Femur (tissue), 1 donor: ENCODE measurements at regions not wholly inside any gene's neighbourhood (a gene's known extent, or its start where the extent isn't known, plus 50 kb on each side); places are given as distances from the start of the nearest gene placed in this dataset.

Experiments
- DNase-seq: peaks from one replicate; pipeline ENCODE4 v3.0.0-alpha.2; 2017

DNA sequence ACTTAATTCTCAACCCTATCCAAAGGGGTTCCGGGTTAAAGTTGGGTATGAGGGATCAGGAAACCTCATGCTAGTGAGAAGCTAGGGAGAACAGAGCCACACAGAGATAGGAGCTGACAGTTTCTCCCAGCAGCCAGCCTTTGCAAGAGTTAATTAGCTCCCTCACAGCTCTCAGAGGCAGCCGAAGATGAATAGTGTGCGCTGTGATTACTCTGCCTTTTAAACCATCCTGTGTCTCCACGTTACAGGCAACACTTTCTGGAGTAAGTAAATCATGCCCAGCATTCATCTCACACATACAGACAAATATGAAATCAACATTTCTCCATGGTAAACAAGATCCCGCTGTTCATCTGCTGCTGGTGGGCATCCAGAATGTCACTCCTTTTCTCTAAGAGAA is 429.6 kb downstream of the INSC start:
- no peak for DNase-seq

DNA sequence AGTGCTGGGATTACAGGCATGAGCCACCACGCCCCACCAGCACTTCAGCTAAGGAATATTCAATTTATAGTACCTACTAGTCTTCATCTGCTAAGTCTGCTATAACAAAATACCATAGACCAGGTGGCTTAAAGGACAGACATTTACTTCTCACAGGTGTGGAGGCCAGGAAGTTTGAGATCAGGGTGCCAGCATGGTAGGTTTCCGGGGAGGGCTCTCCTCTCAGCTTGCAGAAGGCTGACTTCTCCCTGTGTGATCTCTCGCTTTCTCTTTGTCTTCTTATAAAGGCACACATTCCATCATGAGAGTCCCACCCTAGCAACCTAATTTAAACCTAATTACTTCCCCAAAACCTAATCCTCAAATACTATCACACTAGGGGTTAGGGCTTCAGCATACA is 433.0 kb downstream of the INSC start:
- DNase-seq: no peak

GRCh38 chr11:15551901-15552851 is 437.5 kb downstream of the INSC start:
- DNase-seq: no peak

GRCh38 chr11:15555161-15555560 is 440.4 kb downstream of the INSC start:
- no peak for DNase-seq

GRCh38 chr11:15557457-15558230 is 442.9 kb downstream of the INSC start:
- no peak for DNase-seq

GRCh38 chr11:15558513-15559181 is 443.9 kb downstream of the INSC start:
- no peak for DNase-seq

GRCh38 chr11:15560689-15561467 is 446.2 kb downstream of the INSC start:
- DNase-seq: no peak

- DNase-seq: no peak
These were observed 447.5 kb downstream of the INSC start for GRCh38 chr11:15562230-15562629.

DNA sequence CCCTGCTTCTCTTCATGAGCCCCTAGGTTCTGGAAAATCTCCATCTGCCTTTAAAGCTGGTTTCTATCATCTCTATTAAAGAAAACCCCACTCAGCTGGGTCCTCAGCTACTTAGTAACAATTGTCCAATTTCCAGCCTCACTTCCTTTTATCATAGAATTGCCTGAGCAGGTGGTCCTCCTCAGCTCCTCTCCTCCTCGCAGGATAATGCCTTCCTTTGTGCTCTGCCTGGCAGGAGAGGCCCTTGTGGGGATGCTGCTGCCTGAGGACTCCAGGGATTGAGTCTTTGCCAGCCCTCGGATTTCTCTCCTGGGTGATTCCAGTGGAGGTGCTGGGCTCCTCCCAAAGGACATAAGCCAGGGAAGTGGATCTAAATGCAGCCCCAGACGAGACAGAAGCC is 448.3 kb downstream of the INSC start:
- no peak for DNase-seq

- no peak for DNase-seq
These were observed 451.2 kb downstream of the INSC start for GRCh38 chr11:15565880-15566279.

GRCh38 chr11:15568440-15568839 is 453.7 kb downstream of the INSC start:
- no peak for DNase-seq

DNA sequence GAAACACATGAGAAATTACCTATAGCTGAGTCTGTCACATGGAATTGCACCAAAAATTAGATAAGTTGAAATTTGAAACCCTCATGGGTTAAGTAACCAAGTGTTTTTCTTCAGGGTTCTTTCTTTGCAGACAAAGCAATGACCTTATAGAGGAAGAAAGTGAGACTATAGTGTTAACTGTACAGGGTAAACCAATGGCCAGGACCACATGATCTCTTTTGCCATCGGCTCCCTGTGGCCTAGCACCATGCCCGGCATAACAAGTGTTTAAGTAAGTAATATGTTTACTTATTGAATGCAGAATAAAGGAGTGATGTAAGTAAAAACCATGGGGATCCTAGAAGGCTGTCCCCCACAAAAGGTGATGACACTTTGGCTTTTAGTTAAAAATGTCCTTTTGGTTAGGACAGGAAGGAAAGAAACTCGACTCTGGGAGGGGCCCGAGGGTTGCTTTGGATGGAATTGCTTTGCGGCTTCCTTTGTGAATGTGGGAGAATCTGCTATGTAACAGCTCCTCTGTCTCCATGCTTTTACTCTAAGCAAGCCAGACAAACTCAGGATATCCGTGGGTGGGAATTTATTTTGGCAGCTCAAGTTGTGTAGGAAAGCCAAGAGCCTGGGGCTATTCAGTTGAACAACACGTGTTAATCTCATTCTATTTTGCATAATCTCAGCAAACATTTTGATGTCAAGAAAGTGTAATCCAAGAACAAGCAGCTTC is 454.7 kb downstream of the INSC start:
- peak; percentile 82 for DNase-seq

DNA sequence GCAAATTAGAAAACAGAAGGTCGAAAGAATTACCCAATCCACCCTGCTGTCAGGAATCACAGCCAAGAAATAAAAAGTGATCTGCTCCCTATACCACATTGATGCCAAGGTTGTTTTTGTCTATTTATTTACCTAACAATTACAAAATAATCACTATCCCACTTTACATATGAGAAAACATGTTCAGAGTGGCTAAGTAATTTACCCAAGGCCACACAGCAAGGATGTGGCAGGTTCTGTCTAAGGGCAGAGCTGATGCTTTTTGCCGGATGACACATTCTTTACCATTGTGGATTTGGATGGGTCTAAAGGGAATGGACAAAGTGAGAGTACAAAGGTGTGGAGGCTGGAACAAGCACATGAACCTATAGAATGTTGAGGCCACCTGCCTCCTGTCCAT is 460.7 kb downstream of the INSC start:
- no peak for DNase-seq

DNA sequence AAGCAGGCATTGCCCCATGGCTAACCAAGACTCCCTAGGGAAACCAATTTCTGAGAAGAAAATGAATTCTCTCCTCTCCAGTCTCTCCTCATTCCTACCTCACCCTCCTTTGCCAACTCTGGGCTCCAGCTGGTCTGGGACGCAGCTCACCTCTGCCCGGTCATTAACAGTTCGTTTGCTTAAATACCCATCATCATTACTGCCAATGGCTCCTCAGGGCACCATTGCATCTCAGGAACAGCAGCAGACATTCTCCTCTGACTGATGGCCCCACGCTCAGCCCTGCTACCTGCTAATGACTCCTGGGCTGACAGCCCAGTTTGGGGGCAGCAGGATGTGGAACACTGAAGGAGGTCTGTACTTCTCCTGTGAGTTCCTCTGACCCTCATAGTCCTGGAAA is 462.0 kb downstream of the INSC start:
- peak; percentile 9 for DNase-seq

- DNase-seq: peak; percentile 3
These were observed 462.8 kb downstream of the INSC start for GRCh38 chr11:15577519-15577918.

DNA sequence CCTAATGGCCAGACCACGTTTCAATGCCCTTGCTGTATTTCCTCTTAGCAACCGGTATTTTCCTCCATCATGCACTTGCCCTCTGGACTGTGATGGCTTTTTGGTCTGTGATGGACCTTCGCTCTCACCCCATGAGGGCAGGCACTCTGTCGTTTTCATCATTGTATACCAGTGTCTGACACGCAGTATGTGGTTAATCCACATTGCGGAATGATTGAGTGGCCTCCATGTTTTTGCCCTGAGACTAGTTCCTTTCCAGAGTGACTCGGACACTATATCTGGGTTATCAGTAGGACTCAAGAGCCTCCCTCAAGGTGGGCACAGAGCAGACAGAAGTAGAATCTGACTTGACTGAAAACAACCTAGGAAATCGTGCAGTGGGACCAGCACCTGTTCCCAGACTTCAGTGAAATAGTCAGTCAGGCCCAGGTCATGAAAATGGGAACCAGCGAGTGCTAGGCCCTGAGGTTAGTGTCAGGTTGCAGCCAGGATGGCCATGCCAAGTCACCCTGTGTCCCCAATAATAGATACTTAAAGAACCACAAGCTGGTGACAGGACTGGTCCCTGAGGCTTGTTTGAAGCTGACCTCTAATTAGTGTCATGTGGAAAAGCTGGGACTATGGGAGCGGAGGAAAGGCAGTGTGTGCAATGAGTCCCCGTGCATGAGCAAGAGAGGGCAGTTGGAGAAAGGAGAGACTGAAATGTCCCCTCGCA is 464.7 kb downstream of the INSC start:
- peak; percentile 19 for DNase-seq

- no peak for DNase-seq
These were observed 465.5 kb downstream of the INSC start for GRCh38 chr11:15580056-15580774.

- DNase-seq: no peak
These were observed 466.0 kb downstream of the INSC start for GRCh38 chr11:15580775-15581095.

- no peak for DNase-seq
These were observed 469.4 kb downstream of the INSC start for GRCh38 chr11:15584158-15584557.

GRCh38 chr11:15585602-15586331 is 471.0 kb downstream of the INSC start:
- DNase-seq: peak; percentile 44
